ENCODE measurements at regions not wholly inside any gene's neighbourhood (a gene's known extent, or its start where the extent isn't known, plus 50 kb on each side); places are given as distances from the start of the nearest gene placed in this dataset.

GRCh38 chr9:7242126-7242525 is 484.4 kb downstream of the KDM4C start:
- TF ChIP-seq, protein P1, sequence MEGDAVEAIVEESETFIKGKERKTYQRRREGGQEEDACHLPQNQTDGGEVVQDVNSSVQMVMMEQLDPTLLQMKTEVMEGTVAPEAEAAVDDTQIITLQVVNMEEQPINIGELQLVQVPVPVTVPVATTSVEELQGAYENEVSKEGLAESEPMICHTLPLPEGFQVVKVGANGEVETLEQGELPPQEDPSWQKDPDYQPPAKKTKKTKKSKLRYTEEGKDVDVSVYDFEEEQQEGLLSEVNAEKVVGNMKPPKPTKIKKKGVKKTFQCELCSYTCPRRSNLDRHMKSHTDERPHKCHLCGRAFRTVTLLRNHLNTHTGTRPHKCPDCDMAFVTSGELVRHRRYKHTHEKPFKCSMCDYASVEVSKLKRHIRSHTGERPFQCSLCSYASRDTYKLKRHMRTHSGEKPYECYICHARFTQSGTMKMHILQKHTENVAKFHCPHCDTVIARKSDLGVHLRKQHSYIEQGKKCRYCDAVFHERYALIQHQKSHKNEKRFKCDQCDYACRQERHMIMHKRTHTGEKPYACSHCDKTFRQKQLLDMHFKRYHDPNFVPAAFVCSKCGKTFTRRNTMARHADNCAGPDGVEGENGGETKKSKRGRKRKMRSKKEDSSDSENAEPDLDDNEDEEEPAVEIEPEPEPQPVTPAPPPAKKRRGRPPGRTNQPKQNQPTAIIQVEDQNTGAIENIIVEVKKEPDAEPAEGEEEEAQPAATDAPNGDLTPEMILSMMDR (IDR thresholded peaks at IDR 0.05; ENCODE audit: insufficient read depth, low read length, poor library complexity, severe bottlenecking), result no peak
- no peak for TF ChIP-seq EZH2phosphoT487 (conservative IDR thresholded peaks at IDR 0.05; ENCODE audit: low read length)

Data from SU-DHL-6 (cell line).